Kidney epithelial cell (primary cell): ENCODE measurements at regions not wholly inside any gene's neighbourhood (a gene's known extent, or its start where the extent isn't known, plus 50 kb on each side); places are given as distances from the start of the nearest gene placed in this dataset.

ENCODE experiments used
- DNase-seq: peaks from one replicate; pipeline ENCODE4 v3.0.0-alpha.2; 2010; ENCODE audit warnings: low read depth
- H3K27me3 ChIP-seq: 2 replicates; pipeline ENCODE4 v1.6.0; 2011; ENCODE audit warnings: low read length; ENCODE audit not compliant: control insufficient read depth, insufficient read depth
- H3K36me3 ChIP-seq: 2 replicates; pipeline ENCODE4 v1.5.1; 2011; ENCODE audit warnings: low read length; ENCODE audit not compliant: control insufficient read depth, insufficient read depth
- H3K4me3 ChIP-seq: 2 replicates; pipeline ENCODE4 v1.5.1; 2011; ENCODE audit warnings: low read depth, mild to moderate bottlenecking, control low read depth, low read length
- CTCF ChIP-seq: IDR thresholded peaks from 2 replicates; pipeline ENCODE4 v1.5.1; 2011; ENCODE audit warnings: mild to moderate bottlenecking, moderate library complexity, low read length, control low read depth, inconsistent platforms; ENCODE audit not compliant: insufficient read depth, poor library complexity, severe bottlenecking

- Histone ChIP-seq H3K36me3 (no peaks in the 10 kb centered on the region), H3K4me3 (no peak overlapping the region), H3K27me3 (no peaks in the 10 kb centered on the region)
- no peak for TF ChIP-seq CTCF
- DNase-seq = no peak
Observed at GRCh38 chr2:82000606-82001005, 1696.1 kb upstream of the LRRTM1 start.

GRCh38 chr2:81996332-81996731 lies 1691.8 kb upstream of the LRRTM1 start:
- no peaks in the 10 kb centered on the region for H3K27me3 ChIP-seq
- DNase-seq = no peak
- no peak for TF ChIP-seq CTCF
- H3K36me3 ChIP-seq = no peaks in the 10 kb centered on the region
- no peak overlapping the region for H3K4me3 ChIP-seq

GRCh38 chr2:81991282-81991681 lies 1686.7 kb upstream of the LRRTM1 start:
- no peak for TF ChIP-seq CTCF
- Histone ChIP-seq H3K4me3 (no peak overlapping the region), H3K27me3 (no peaks in the 10 kb centered on the region), H3K36me3 (no peaks in the 10 kb centered on the region)
- no peak for DNase-seq

- Histone ChIP-seq H3K4me3 (no peak overlapping the region), H3K36me3 (no peaks in the 10 kb centered on the region), H3K27me3 (no peaks in the 10 kb centered on the region)
- no peak for TF ChIP-seq CTCF
- no peak for DNase-seq
Observed at GRCh38 chr2:81987370-81987769, 1682.8 kb upstream of the LRRTM1 start.

GRCh38 chr2:81984969-81985637 lies 1680.6 kb upstream of the LRRTM1 start:
- no peak for DNase-seq
- no peak overlapping the region for H3K4me3 ChIP-seq
- no peaks in the 10 kb centered on the region for H3K36me3 ChIP-seq
- TF ChIP-seq CTCF = no peak
- H3K27me3 ChIP-seq = no peaks in the 10 kb centered on the region

- TF ChIP-seq CTCF = no peak
- DNase-seq = peak; percentile 74
- no peaks in the 10 kb centered on the region for H3K36me3 ChIP-seq
- no peaks in the 10 kb centered on the region for H3K27me3 ChIP-seq
- no peak overlapping the region for H3K4me3 ChIP-seq
Observed at GRCh38 chr2:81981585-81981984, 1677.0 kb upstream of the LRRTM1 start.
